NCI-H2029 (cell line): ENCODE measurements at regions not wholly inside any gene's neighbourhood (a gene's known extent, or its start where the extent isn't known, plus 50 kb on each side); places are given as distances from the start of the nearest gene placed in this dataset.
"Not testable (repeated sequence)": the region's sequence is repeated elsewhere in the genome, so short reads cannot be mapped to it uniquely, and the experiment has no call there.

ENCODE experiments used
- DNase-seq: peaks from one replicate; lab custom pipeline; 2025; lab: John Stamatoyannopoulos, UW

DNA sequence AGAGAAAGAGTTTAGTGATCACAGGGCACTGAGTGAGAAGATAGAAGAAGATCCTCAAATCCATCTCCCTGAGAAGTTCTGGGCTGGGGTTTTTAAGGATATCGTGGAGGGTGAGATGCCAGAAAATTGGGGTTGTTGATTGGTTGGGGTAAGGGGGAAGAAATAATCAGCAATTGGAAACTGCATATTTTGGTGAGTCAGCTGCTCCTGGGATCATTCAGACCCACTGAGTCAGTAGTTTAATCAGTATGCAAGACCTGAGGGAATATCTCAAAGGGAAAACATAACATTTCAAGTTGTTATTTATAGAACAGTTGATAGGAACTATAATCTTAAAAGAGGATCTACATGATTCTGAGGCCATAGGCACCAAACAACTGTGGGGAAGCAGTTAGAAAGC lies 183.4 kb downstream of the FCRL5 start:
- DNase-seq, result not testable (repeated sequence)

GRCh38 chr1:157368363-157368762 lies 184.0 kb downstream of the FCRL5 start:
- DNase-seq, result no peak

GRCh38 chr1:157367870-157368269 lies 184.4 kb downstream of the FCRL5 start:
- DNase-seq, result no peak

GRCh38 chr1:157367091-157367739 lies 185.1 kb downstream of the FCRL5 start:
- DNase-seq, result no peak

- DNase-seq, result no peak
These were observed 187.7 kb downstream of the FCRL5 start for GRCh38 chr1:157364612-157365011.

GRCh38 chr1:157363660-157364140 lies 188.6 kb downstream of the FCRL5 start:
- DNase-seq, result no peak

- DNase-seq, result peak; percentile 72
These were observed 192.3 kb downstream of the FCRL5 start for GRCh38 chr1:157360023-157360390.

- peak; percentile 92 for DNase-seq
These were observed 192.8 kb downstream of the FCRL5 start for GRCh38 chr1:157359314-157360022.

GRCh38 chr1:157357111-157357510 lies 195.2 kb downstream of the FCRL5 start:
- no peak for DNase-seq

DNA sequence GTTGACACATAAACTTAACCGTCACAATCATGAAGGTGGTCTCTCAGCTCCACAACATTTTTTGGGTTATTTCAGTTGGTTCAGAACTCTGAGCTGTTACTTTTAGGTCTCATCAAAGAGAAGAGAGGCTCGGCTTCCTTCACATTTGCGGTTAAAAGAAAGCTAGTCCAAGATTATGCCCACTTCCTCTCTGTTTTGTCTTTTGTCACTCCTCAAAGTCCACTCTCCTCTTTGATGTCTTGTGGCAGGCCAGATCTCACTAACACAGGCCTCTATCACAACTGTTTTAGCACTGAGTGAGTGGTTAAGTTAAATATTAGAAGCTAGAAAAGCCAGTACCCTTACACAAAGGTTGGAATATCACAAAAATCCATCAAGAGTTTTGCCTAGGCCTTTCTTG lies 195.7 kb downstream of the FCRL5 start:
- no peak for DNase-seq

DNA sequence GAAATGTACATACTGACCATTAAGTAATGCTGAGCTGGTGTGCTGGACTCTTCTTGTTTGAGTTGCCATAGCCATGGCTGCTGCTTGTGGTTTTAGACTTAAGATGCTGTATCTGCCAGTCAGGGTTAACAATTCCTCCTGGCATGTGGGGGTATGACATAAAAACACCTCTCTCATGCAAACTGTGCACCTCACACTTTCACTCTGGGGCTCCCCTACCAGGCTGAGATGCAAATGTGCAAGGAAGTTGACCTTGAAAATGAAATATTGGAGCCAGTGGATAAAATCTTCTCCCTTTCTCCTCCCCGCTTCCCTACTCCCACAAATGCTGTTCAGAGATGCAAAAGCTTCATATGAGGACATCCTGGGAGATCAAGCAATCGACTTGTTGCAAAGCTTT lies 198.8 kb downstream of the FCRL5 start:
- DNase-seq, result no peak

DNA sequence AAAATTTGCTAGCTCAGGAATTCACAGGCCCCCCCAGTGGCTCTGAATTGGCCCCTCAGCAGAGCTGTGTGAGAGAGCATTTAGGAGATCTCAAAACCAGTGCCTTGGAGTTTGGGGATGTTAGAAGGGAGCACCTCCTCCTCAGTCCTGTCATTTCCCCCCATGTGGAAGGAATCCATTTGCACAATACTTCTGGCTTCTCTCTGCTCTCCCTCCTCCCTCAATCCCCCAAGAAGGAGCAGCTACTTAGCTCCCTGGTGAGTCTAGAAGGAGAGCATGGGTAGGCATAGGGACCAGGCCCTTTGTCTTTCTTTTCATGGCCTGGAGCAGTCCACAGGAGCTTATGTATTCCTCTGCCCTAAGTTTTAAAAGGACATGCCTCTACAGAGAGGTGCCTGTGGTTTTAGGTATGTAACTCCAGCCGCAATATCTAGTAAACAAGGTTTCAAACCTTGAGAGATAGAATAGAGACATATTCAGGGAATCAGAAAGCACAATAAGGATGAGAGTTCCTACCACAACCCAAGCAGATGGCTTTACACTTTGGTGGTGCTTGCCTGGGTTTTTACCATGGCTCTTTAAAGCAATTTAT lies 199.4 kb downstream of the FCRL5 start:
- no peak for DNase-seq

DNA sequence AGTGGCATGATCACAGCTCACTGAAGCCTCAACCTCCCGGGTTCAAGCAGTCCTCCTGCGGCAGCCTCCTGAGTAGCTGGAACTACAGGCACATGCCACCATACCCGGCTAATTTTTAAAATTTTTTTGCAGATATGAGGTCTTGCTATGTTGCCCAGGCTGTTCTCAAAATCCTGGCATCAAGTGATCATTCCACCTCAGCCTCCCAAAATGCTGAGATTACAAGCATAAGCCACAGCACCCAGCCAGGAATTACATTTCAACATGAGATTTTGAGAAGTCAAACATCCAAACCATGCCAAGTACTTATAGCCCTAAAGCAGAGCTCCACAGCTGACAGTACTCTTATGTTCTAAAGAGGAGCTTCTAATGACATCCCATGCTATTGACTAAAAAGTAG lies 200.1 kb downstream of the FCRL5 start:
- peak; percentile 7 for DNase-seq

- DNase-seq, result not testable (repeated sequence)
These were observed 200.5 kb downstream of the FCRL5 start for GRCh38 chr1:157351800-157352199.

DNA sequence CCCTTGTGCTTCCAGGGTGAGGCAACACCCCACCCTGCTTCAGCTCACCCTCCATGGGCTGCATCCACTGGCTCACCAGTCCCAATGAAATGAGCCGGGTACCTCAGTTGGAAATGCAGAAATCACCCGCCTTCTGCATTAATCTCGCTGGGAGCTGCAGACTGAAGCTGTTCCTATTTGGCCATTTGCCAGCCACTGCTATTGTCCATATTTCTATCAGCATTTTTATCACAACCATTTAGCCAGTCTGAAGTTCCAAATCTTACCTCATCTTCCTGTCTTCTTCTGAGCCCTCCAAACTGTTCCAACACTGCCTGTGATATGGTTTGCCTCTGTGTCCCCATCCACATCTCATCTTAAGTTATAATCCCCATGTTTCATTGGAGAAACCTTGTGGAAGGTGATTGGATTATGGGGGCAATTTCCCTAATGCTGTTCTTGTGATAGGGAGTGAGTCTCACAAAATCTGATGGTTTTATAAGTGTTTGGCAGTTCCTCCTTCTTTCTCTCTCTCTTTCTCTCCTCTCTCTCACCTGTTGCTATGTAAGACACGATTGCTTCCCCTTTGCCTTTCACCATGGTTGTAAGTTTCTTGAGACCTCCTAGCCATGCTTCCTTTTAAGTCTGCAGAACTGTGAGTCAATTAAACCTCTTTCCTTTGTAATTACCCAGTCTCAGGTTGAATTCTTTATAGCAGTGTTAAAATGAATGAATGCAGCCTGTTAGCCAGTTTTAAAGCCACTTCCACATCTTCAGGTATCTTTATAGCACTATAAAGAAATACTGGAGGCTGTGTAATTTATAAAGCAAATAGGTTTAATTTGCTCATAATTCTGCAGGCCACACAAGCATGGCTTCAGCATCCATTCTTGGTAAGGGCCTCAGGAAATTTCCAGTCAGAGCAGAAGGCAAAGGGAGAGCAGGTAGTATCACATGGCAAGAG lies 203.5 kb downstream of the FCRL5 start:
- DNase-seq, result no peak

- DNase-seq, result no peak
These were observed 204.8 kb downstream of the FCRL5 start for GRCh38 chr1:157347506-157347905.

GRCh38 chr1:157337785-157338184 lies 199.6 kb upstream of the ETV3 start:
- DNase-seq, result not testable (repeated sequence)

DNA sequence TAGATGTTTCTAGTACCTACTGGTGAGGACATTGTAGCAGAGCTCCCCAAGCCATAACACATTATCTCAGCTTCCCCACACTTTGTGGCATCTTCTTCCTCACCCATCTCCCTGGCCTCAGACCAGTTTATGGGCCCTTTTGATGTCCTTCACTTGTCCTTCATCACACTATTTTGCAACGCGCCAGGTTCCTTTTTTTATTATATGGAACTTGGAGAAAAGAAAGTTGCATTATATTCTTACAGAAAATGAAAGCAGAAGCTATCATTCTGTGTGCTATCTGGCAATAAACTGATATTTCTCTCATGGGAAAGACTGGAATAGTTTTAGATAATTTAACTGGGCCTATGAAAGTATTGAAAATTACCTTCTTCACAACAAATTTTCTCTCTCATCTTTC lies 196.9 kb upstream of the ETV3 start:
- no peak for DNase-seq

DNA sequence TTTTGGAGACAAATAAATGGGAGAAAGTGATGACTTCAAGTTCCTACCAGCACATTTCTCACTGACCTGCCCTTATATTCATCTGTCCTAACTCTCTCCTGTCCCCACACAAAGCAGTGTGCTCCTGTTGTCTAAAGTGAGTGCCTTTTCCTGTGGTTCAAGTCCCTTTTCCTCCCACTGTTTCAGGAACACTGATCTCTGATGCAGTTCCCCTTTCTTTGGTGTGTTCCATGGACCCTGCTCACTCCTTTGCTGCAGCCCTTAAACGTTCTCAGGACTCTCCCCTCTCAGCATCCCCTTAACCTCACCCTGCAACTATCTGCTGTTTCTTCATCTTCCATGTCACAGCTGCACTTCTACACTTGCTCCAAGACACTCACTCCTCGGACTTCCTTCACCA lies 195.8 kb upstream of the ETV3 start:
- DNase-seq, result no peak

- not testable (repeated sequence) for DNase-seq
These were observed 192.0 kb upstream of the ETV3 start for GRCh38 chr1:157330177-157330576.

DNA sequence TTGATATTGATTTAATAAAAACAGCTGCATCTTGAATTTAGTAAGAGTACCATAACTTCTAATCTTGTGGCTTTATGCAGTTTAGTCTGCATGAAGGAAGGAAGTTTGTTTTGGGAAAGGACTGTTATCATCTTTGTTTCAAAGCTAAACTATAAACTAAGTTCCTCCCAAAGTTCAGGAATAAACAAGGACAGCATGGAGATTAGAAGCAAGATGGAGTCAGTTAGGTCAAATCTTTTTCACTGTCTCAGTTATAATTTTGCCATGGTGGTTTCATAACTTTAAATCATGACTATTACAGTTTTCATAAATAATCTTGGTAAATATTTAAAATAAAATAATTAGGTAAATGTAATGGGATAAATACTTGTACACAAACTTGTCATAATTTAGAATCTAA lies 189.9 kb upstream of the ETV3 start:
- not testable (repeated sequence) for DNase-seq

DNA sequence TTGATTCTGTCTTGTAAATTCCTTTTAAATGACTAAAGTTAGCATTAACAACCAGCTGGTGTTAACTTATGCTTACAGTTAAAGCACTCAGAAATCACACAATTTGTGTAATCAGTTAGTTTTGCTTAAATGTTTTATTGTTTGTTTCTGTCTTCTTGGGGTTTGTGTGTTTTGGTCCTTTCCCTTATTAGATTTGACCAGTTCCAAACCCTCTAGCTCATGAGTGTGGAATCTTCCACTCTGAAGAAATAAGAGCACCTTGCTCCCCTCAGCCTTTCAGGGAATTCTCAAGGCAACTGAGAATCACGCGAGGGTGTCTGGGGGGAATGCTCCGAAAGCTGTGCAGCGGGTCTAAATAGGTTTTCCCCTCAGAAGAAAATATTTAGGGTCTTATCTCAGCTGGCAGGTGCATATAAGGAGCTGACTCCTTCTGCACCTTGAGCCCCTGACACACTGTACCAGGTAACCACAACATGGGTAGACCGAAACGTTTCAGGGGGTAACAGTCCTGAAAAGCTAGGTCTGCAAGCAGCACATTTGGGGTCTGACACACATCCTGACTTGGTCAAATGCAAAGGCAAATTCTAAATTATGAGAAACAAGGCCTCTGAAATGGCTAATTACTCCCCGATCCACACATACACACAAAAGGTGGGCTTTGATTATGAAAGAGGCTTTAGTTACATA lies 188.1 kb upstream of the ETV3 start:
- no peak for DNase-seq
